ENCODE measurements at regions not wholly inside any gene's neighbourhood (a gene's known extent, or its start where the extent isn't known, plus 50 kb on each side); places are given as distances from the start of the nearest gene placed in this dataset.

DNA sequence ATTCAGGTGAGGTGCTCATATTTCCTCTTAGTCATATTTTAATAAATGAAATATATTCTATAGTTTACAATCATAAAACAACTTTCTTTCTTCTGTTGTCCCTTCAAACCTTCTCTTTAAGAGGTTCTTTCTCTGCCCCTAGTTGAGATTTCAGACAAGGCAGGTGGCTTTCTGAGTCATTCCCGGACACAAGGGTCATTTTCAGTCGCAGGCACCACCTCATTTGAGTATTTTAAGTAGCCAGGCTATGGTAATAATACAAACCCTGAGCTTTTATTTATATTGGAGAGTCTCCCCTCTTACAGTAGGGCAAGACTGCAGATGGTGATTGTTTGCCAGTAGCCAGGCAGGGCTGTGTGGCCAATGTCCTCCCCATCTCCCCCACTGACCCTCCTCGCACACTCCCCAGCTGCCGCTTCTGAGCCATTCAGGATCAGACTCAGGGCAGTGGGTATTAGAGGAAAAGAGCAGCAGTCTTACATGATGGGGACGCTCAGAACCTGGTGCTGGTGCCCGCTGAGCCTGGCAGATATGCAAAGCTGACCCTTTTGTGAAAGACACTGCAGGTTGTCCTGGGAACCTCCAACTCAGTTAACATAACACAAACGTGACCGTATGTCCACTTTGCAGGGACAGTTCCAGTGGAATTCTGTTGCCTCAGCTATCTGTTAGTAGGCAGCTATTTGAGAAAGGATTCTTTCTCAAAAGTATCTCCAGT is 101.1 kb upstream of the BCL2L14 start:
- no peak overlapping the region for H3K27ac ChIP-seq (ENCODE audit: low read depth, low read length)
- H3K79me2 ChIP-seq (ENCODE audit: insufficient read depth, low read length), result no peaks in the 10 kb centered on the region
- peaks cover 4% of the 10 kb centered on the region for H3K9me3 Mint-ChIP-seq (ENCODE audit: unreplicated experiment)
- no peak overlapping the region for H3K9ac ChIP-seq (ENCODE audit: low read length)
- H3K36me3 Mint-ChIP-seq (ENCODE audit: low read depth, unreplicated experiment), result no peaks in the 10 kb centered on the region
- H3K4me3 ChIP-seq (ENCODE audit: insufficient read depth, low read depth, low read length), result no peak overlapping the region
- no peak overlapping the region for H2AFZ ChIP-seq (ENCODE audit: low read depth, low read length)
- H3K4me2 ChIP-seq (ENCODE audit: low read length), result no peak overlapping the region
- H3K27ac Mint-ChIP-seq (ENCODE audit: unreplicated experiment), result no peak overlapping the region
- H3K36me3 ChIP-seq (ENCODE audit: insufficient read depth, low read length), result no peaks in the 10 kb centered on the region
- peaks cover 16% of the 10 kb centered on the region for H3K27me3 Mint-ChIP-seq (ENCODE audit: low read depth, unreplicated experiment)
- no peaks in the 10 kb centered on the region for H3K4me1 Mint-ChIP-seq (ENCODE audit: low read depth, unreplicated experiment)
- H3K4me3 Mint-ChIP-seq (ENCODE audit: unreplicated experiment), result no peak overlapping the region
- TF ChIP-seq EZH2 (IDR thresholded peaks at IDR 0.05; ENCODE audit: insufficient read depth, low read length), result no peak
- TF ChIP-seq, protein P1, sequence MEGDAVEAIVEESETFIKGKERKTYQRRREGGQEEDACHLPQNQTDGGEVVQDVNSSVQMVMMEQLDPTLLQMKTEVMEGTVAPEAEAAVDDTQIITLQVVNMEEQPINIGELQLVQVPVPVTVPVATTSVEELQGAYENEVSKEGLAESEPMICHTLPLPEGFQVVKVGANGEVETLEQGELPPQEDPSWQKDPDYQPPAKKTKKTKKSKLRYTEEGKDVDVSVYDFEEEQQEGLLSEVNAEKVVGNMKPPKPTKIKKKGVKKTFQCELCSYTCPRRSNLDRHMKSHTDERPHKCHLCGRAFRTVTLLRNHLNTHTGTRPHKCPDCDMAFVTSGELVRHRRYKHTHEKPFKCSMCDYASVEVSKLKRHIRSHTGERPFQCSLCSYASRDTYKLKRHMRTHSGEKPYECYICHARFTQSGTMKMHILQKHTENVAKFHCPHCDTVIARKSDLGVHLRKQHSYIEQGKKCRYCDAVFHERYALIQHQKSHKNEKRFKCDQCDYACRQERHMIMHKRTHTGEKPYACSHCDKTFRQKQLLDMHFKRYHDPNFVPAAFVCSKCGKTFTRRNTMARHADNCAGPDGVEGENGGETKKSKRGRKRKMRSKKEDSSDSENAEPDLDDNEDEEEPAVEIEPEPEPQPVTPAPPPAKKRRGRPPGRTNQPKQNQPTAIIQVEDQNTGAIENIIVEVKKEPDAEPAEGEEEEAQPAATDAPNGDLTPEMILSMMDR (IDR thresholded peaks at IDR 0.05; ENCODE audit: insufficient read depth, low read depth, low read length), result no peak
- no peak for FAIRE-seq
- peaks cover 3% of the 10 kb centered on the region for H3K27me3 ChIP-seq (ENCODE audit: insufficient read depth, low read length)
- no peaks in the 10 kb centered on the region for H3K9me3 ChIP-seq (ENCODE audit: insufficient read depth, low read depth, low read length)
- DNase-seq (ENCODE audit: low read depth), result no peak
- no peaks in the 10 kb centered on the region for H4K20me1 ChIP-seq (ENCODE audit: insufficient read depth, low read length)
- H3K4me1 ChIP-seq (ENCODE audit: insufficient read depth, low read length), result no peaks in the 10 kb centered on the region

DNA sequence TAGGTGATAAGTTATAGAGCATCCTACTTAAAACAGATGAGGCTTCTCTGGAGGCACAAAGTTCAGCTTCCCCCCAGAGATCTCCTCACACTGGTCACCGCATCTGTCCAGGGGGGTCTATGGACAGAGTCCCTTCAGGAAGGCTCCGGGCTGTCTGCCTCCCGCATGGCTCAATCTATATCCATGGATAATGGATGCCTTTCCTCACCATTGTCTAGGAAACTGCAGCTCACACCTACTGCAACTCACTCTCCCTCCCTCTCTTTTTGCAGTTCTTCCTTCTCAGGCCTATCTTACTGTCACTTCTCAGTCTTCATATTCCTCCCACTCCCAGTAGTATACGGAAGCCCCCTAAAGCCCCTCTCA is 100.6 kb upstream of the BCL2L14 start:
- H4K20me1 ChIP-seq (ENCODE audit: insufficient read depth, low read length), result no peaks in the 10 kb centered on the region
- H3K9ac ChIP-seq (ENCODE audit: low read length), result no peak overlapping the region
- no peak overlapping the region for H3K27ac ChIP-seq (ENCODE audit: low read depth, low read length)
- peaks cover 3% of the 10 kb centered on the region for H3K27me3 ChIP-seq (ENCODE audit: insufficient read depth, low read length)
- H3K4me2 ChIP-seq (ENCODE audit: low read length), result no peak overlapping the region
- DNase-seq (ENCODE audit: low read depth), result no peak
- TF ChIP-seq, protein P1 (IDR thresholded peaks at IDR 0.05; ENCODE audit: insufficient read depth, low read depth, low read length), result no peak
- TF ChIP-seq EZH2 (IDR thresholded peaks at IDR 0.05; ENCODE audit: insufficient read depth, low read length), result no peak
- no peak overlapping the region for H2AFZ ChIP-seq (ENCODE audit: low read depth, low read length)
- H3K4me3 Mint-ChIP-seq (ENCODE audit: unreplicated experiment), result no peak overlapping the region
- peaks cover 16% of the 10 kb centered on the region for H3K27me3 Mint-ChIP-seq (ENCODE audit: low read depth, unreplicated experiment)
- no peaks in the 10 kb centered on the region for H3K4me1 Mint-ChIP-seq (ENCODE audit: low read depth, unreplicated experiment)
- no peak for FAIRE-seq
- H3K36me3 Mint-ChIP-seq (ENCODE audit: low read depth, unreplicated experiment), result no peaks in the 10 kb centered on the region
- no peaks in the 10 kb centered on the region for H3K36me3 ChIP-seq (ENCODE audit: insufficient read depth, low read length)
- H3K4me3 ChIP-seq (ENCODE audit: insufficient read depth, low read depth, low read length), result no peak overlapping the region
- no peak overlapping the region for H3K27ac Mint-ChIP-seq (ENCODE audit: unreplicated experiment)
- peaks cover 4% of the 10 kb centered on the region for H3K9me3 Mint-ChIP-seq (ENCODE audit: unreplicated experiment)
- no peaks in the 10 kb centered on the region for H3K9me3 ChIP-seq (ENCODE audit: insufficient read depth, low read depth, low read length)
- H3K4me1 ChIP-seq (ENCODE audit: insufficient read depth, low read length), result no peaks in the 10 kb centered on the region
- no peaks in the 10 kb centered on the region for H3K79me2 ChIP-seq (ENCODE audit: insufficient read depth, low read length)

DNA sequence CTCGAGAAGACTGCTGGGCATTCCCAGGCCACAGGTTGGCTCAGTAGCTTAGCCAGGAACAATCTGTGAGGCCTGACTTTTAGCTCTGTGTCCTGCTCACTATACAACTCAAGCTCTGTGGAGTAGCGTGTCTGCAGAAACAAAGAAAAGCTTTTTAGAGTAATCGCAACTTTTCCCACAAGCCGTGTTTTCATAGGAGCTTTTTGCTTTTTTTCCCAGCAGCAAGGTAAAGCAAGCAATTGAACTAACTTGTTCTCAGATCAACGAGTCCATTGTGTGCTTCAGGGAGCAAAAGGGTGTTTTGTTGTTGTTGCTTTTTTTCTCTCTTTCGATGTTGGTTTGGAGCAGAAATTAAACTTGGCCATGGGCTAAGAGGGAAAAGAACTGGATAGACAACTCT is 97.3 kb upstream of the BCL2L14 start:
- DNase-seq (ENCODE audit: low read depth) (no peak), FAIRE-seq (no peak)
- Mint-ChIP-seq H3K27me3 (ENCODE audit: low read depth, unreplicated experiment) (peaks cover 18% of the 10 kb centered on the region), H3K27ac (ENCODE audit: unreplicated experiment) (no peak overlapping the region), H3K4me1 (ENCODE audit: low read depth, unreplicated experiment) (no peaks in the 10 kb centered on the region), H3K36me3 (ENCODE audit: low read depth, unreplicated experiment) (no peaks in the 10 kb centered on the region), H3K4me3 (ENCODE audit: unreplicated experiment) (no peak overlapping the region), H3K9me3 (ENCODE audit: unreplicated experiment) (peaks cover 4% of the 10 kb centered on the region)
- Histone ChIP-seq H3K27ac (ENCODE audit: low read depth, low read length) (no peak overlapping the region), H3K27me3 (ENCODE audit: insufficient read depth, low read length) (peaks cover 3% of the 10 kb centered on the region), H3K9me3 (ENCODE audit: insufficient read depth, low read depth, low read length) (no peaks in the 10 kb centered on the region), H3K79me2 (ENCODE audit: insufficient read depth, low read length) (no peaks in the 10 kb centered on the region), H3K4me3 (ENCODE audit: insufficient read depth, low read depth, low read length) (no peak overlapping the region), H3K9ac (ENCODE audit: low read length) (no peak overlapping the region), H4K20me1 (ENCODE audit: insufficient read depth, low read length) (no peaks in the 10 kb centered on the region), H3K4me1 (ENCODE audit: insufficient read depth, low read length) (no peaks in the 10 kb centered on the region), H3K4me2 (ENCODE audit: low read length) (no peak overlapping the region), H3K36me3 (ENCODE audit: insufficient read depth, low read length) (no peaks in the 10 kb centered on the region), H2AFZ (ENCODE audit: low read depth, low read length) (no peak overlapping the region)
- no peak for TF ChIP-seq EZH2 (IDR thresholded peaks at IDR 0.05; ENCODE audit: insufficient read depth, low read length)
- TF ChIP-seq, protein P1 (IDR thresholded peaks at IDR 0.05; ENCODE audit: insufficient read depth, low read depth, low read length), result no peak

All from astrocyte (in vitro differentiated cells and primary cell).